NT2/D1 (cell line): ENCODE measurements at regions not wholly inside any gene's neighbourhood (a gene's known extent, or its start where the extent isn't known, plus 50 kb on each side); places are given as distances from the start of the nearest gene placed in this dataset.

ENCODE experiments used
- SUZ12 ChIP-seq: IDR thresholded peaks from 2 replicates; pipeline ENCODE4 v1.6.1; 2011; ENCODE audit not compliant: insufficient read length, insufficient read depth; ENCODE audit errors: extremely low read depth
- YY1 ChIP-seq: IDR thresholded peaks from 2 replicates; pipeline ENCODE4 v1.6.1; 2011; ENCODE audit not compliant: insufficient read length, insufficient read depth

DNA sequence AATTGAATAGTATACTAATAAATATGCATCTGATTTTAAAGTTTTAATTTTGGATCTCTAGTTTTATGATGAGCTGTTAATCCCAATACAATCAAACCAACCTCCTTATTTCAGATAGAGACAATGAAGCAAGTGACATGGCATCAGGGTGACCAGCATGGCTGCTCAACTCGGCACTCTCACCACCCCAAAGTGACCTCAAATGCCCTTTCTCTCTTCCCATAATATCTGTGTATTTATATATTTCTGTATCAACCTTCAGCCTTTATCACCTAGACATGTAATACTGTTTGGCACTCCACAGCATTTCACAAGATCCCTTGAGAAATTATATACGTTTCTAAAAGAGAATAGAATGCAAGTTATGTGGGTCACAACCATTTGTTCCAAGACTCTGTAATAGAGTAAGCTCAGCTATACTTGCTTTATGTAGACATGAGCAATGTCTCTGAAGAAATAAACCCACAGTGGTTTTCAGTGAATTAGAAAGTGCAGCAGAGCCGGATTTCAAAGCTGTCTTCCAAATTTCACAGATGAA lies 1623.2 kb upstream of the PABPC4L start:
- TF ChIP-seq YY1 (no peak), SUZ12 (no peak)
